Caco-2 (cell line): ENCODE measurements at regions not wholly inside any gene's neighbourhood (a gene's known extent, or its start where the extent isn't known, plus 50 kb on each side); places are given as distances from the start of the nearest gene placed in this dataset.

Experiments
- BruUV-seq: library from RNA; stranded (reverse); fragments of 400-500 nt; replicated peaks from 2 replicates; lab custom pipeline; 2021; lab: Mats Ljungman, UMichigan
- CTCF ChIA-PET: fragments of 300-600 bp; sonication (Branson Sonifier 250); formaldehyde crosslinking; loops from one replicate; lab custom pipeline; 2022; ENCODE audit warnings: antibody characterized with exemption; lab: Charles Lee
- POLR2A ChIA-PET: fragments of 300-600 bp; sonication (Branson Sonifier 250); formaldehyde crosslinking; loops from one replicate; lab custom pipeline; 2022; ENCODE audit warnings: antibody characterized with exemption; lab: Charles Lee
- DNase-seq, 2 experiments: peaks; one replicate each; pipeline versions ENCODE4 v3.0.0 to v3.0.0-alpha.2; 2020 to 2022
- H3K27me3 ChIP-seq: replicated peaks from 2 replicates; pipeline ENCODE4 v1.6.0; 2011; ENCODE audit warnings: low read length; ENCODE audit not compliant: control insufficient read depth, insufficient read depth
- H3K36me3 ChIP-seq: 2 replicates; pipeline ENCODE4 v1.5.1; 2011; ENCODE audit warnings: low read length; ENCODE audit not compliant: control insufficient read depth, insufficient read depth
- H3K4me1 ChIP-seq: fragments of 250-450 bp; sonication (Bioruptor Pico); 2 replicates; pipeline ENCODE4 v1.5.1; 2020; ENCODE audit warnings: mild to moderate bottlenecking
- H3K4me3 ChIP-seq: 2 replicates; pipeline ENCODE4 v1.5.1; 2011; ENCODE audit warnings: low read depth, mild to moderate bottlenecking, control low read depth, low read length
- H3K9me3 ChIP-seq: fragments of 250-450 bp; sonication (Bioruptor Pico); 2 replicates; pipeline ENCODE4 v1.5.1; 2020; ENCODE audit warnings: mild to moderate bottlenecking, moderate library complexity
- H3K27ac Mint-ChIP-seq: one replicate; pipeline ENCODE4 v1.8.0; 2022; ENCODE audit warnings: mixed read lengths; ENCODE audit not compliant: unreplicated experiment
- H3K27me3 Mint-ChIP-seq: one replicate; pipeline ENCODE4 v1.8.0; 2022; ENCODE audit warnings: mixed read lengths; ENCODE audit not compliant: insufficient read depth, unreplicated experiment
- H3K36me3 Mint-ChIP-seq: one replicate; pipeline ENCODE4 v1.8.0; 2022; ENCODE audit warnings: mild to moderate bottlenecking, mixed read lengths; ENCODE audit not compliant: insufficient read depth, unreplicated experiment
- H3K4me1 Mint-ChIP-seq: one replicate; pipeline ENCODE4 v1.8.0; 2022; ENCODE audit warnings: low read depth, mixed read lengths; ENCODE audit not compliant: unreplicated experiment
- H3K4me3 Mint-ChIP-seq: one replicate; pipeline ENCODE4 v1.8.0; 2022; ENCODE audit warnings: mild to moderate bottlenecking, moderate library complexity, mixed read lengths; ENCODE audit not compliant: unreplicated experiment
- H3K9me3 Mint-ChIP-seq: one replicate; pipeline ENCODE4 v1.8.0; 2022; ENCODE audit warnings: mixed read lengths; ENCODE audit not compliant: unreplicated experiment
- CTCF ChIP-seq, 2 experiments: fragments of 200-600 bp in 1 of 2; IDR thresholded peaks; 1 replicate in 1 of 2; 2 replicates in 1 of 2; pipeline versions ENCODE4 v1.5.1 to v1.8.0; 2011 to 2022; ENCODE audit warnings: antibody characterized with exemption in 1 of 2, control low read depth in 1 of 2, inconsistent platforms in 1 of 2, low read depth in 1 of 2, low read length in 1 of 2, mild to moderate bottlenecking in 1 of 2, moderate library complexity in 1 of 2; ENCODE audit not compliant: insufficient read depth in 1 of 2, severe bottlenecking in 1 of 2, unreplicated experiment in 1 of 2
- intact Hi-C: fragments of 100-400 bp; cut with micrococcal nuclease; formaldehyde crosslinking; loops from one replicate; pipeline ENCODE4 v1.10.0; 2022; ENCODE audit not compliant: unreplicated experiment

- POLR2A ChIA-PET, result no interaction called here
- Histone ChIP-seq H3K36me3 (no peaks in the 10 kb centered on the region), H3K4me3 (no peak overlapping the region), H3K4me1 (no peaks in the 10 kb centered on the region), H3K9me3 (no peaks in the 10 kb centered on the region), H3K27me3 (no peaks in the 10 kb centered on the region)
- Mint-ChIP-seq H3K27me3 (peaks cover under 1% of the 10 kb centered on the region), H3K4me1 (no peaks in the 10 kb centered on the region), H3K27ac (no peak overlapping the region), H3K9me3 (peaks cover 9% of the 10 kb centered on the region), H3K36me3 (no peaks in the 10 kb centered on the region), H3K4me3 (no peak overlapping the region)
- intact Hi-C loops, result no loop called here
- no peak for DNase-seq
- CTCF ChIA-PET, result no interaction called here
- no TSS peak for BruUV-seq
- TF ChIP-seq CTCF (IDR thresholded peaks at IDR 0.05; ENCODE audit: insufficient read depth in 1 of 2, low read depth in 1 of 2, low read length in 1 of 2, severe bottlenecking in 1 of 2, unreplicated experiment in 1 of 2), result no peak
These were observed 61.4 kb upstream of the FMN2 start for GRCh38 chr1:240030236-240030635.

- H3K27me3 Mint-ChIP-seq, result no peaks in the 10 kb centered on the region
- H3K4me3 Mint-ChIP-seq, result no peak overlapping the region
- intact Hi-C loops, result loop anchor here (1.0 kb wide), 1 partner anchor 118 kb away; no protein-coding TSS in a partner anchor
- Histone ChIP-seq H3K4me3 (no peak overlapping the region), H3K27me3 (no peaks in the 10 kb centered on the region), H3K9me3 (no peaks in the 10 kb centered on the region), H3K4me1 (no peaks in the 10 kb centered on the region), H3K36me3 (no peaks in the 10 kb centered on the region)
- no peak overlapping the region for H3K27ac Mint-ChIP-seq
- BruUV-seq, result no TSS peak
- no peaks in the 10 kb centered on the region for H3K36me3 Mint-ChIP-seq
- DNase-seq, result no peak
- H3K4me1 Mint-ChIP-seq, result no peaks in the 10 kb centered on the region
- no peak for TF ChIP-seq CTCF (IDR thresholded peaks at IDR 0.05; ENCODE audit: insufficient read depth in 1 of 2, low read depth in 1 of 2, low read length in 1 of 2, severe bottlenecking in 1 of 2, unreplicated experiment in 1 of 2)
- CTCF ChIA-PET, result no interaction called here
- POLR2A ChIA-PET, result no interaction called here
- peaks cover 9% of the 10 kb centered on the region for H3K9me3 Mint-ChIP-seq
These were observed 60.7 kb upstream of the FMN2 start for GRCh38 chr1:240031009-240031408.

GRCh38 chr1:240031414-240031813 lies 60.3 kb upstream of the FMN2 start:
- TF ChIP-seq CTCF (IDR thresholded peaks at IDR 0.05; ENCODE audit: insufficient read depth in 1 of 2, low read depth in 1 of 2, low read length in 1 of 2, severe bottlenecking in 1 of 2, unreplicated experiment in 1 of 2), result no peak
- Histone ChIP-seq H3K9me3 (no peaks in the 10 kb centered on the region), H3K4me1 (no peaks in the 10 kb centered on the region), H3K36me3 (no peaks in the 10 kb centered on the region), H3K4me3 (no peak overlapping the region), H3K27me3 (no peaks in the 10 kb centered on the region)
- CTCF ChIA-PET, result no interaction called here
- no peaks in the 10 kb centered on the region for H3K27me3 Mint-ChIP-seq
- H3K36me3 Mint-ChIP-seq, result no peaks in the 10 kb centered on the region
- POLR2A ChIA-PET, result no interaction called here
- peaks cover 9% of the 10 kb centered on the region for H3K9me3 Mint-ChIP-seq
- BruUV-seq, result no TSS peak
- H3K27ac Mint-ChIP-seq, result no peak overlapping the region
- intact Hi-C loops, result loop anchor here (1.0 kb wide), 1 partner anchor 118 kb away; no protein-coding TSS in a partner anchor
- no peaks in the 10 kb centered on the region for H3K4me1 Mint-ChIP-seq
- H3K4me3 Mint-ChIP-seq, result no peak overlapping the region
- no peak for DNase-seq
